OCI-LY7 (cell line): ENCODE measurements at regions not wholly inside any gene's neighbourhood (a gene's known extent, or its start where the extent isn't known, plus 50 kb on each side); places are given as distances from the start of the nearest gene placed in this dataset.

Experiments
- CTCF ChIP-seq: fragments of 200-600 bp; sonication (generic); conservative IDR thresholded peaks from 2 replicates; pipeline ENCODE4 v1.5.1; 2014; ENCODE audit warnings: mild to moderate bottlenecking, antibody characterized with exemption, low read length, moderate library complexity, mixed read lengths
- EZH2phosphoT487 ChIP-seq: fragments of 200-600 bp; sonication (generic); IDR thresholded peaks from 2 replicates; pipeline ENCODE4 v1.6.1; 2018; ENCODE audit warnings: low read depth, borderline replicate concordance, mild to moderate bottlenecking, mixed run types, antibody characterized with exemption, low read length, moderate library complexity, mixed read lengths

- TF ChIP-seq CTCF (no peak), EZH2phosphoT487 (no peak)
These were observed 1130.3 kb upstream of the CDH2 start for GRCh38 chr18:29307231-29307630.
